IMR-90 (cell line): ENCODE measurements at regions not wholly inside any gene's neighbourhood (a gene's known extent, or its start where the extent isn't known, plus 50 kb on each side); places are given as distances from the start of the nearest gene placed in this dataset.

Source experiments
- ATAC-seq: fragments of 200-7000 bp; cut with Tn5 transposase; 2 replicates; pipeline ENCODE4 v1.9.1; 2020; ENCODE audit warnings: low read depth, mild to moderate bottlenecking, moderate library complexity
- BruUV-seq: library from RNA; stranded (reverse); fragments of 400-500 nt; replicated peaks from 2 replicates; lab custom pipeline; 2021; lab: Mats Ljungman, UMichigan
- CTCF ChIA-PET: fragments of 300-600 bp; formaldehyde crosslinking; extraction: SDS; loops from one replicate; lab custom pipeline; 2021; ENCODE audit warnings: antibody characterized with exemption; lab: Yijun Ruan, JAX
- POLR2A ChIA-PET: fragments of 300-600 bp; sonication (Branson Sonifier 250); formaldehyde crosslinking; loops from one replicate; lab custom pipeline; 2022; ENCODE audit warnings: antibody characterized with exemption; ENCODE audit not compliant: unreplicated experiment; lab: Charles Lee
- DNase-seq: peaks from one replicate; pipeline ENCODE4 v3.0.0; 2013
- H2AFZ ChIP-seq: replicated peaks from 2 replicates; pipeline ENCODE3; 2013; ENCODE audit warnings: low read length, mild to moderate bottlenecking; ENCODE audit not compliant: poor library complexity
- H2AK5ac ChIP-seq: 2 replicates; pipeline ENCODE4 v1.6.1; 2013; ENCODE audit warnings: low read depth, low read length, inconsistent platforms
- H2AK9ac ChIP-seq: replicated peaks from 2 replicates; pipeline ENCODE3; 2013; ENCODE audit warnings: mild to moderate bottlenecking, low read depth, low read length, moderate library complexity; ENCODE audit not compliant: poor library complexity
- H2BK120ac ChIP-seq: 2 replicates; pipeline ENCODE4 v1.6.1; 2013; ENCODE audit warnings: low read depth, low read length, inconsistent platforms
- H2BK15ac ChIP-seq: 3 replicates; pipeline ENCODE4 v1.6.1; 2013; ENCODE audit warnings: low read depth, low read length, inconsistent platforms
- H2BK20ac ChIP-seq: 2 replicates; pipeline ENCODE4 v1.6.1; 2013; ENCODE audit warnings: low read depth, mild to moderate bottlenecking, inconsistent platforms, low read length, moderate library complexity
- H2BK5ac ChIP-seq: 2 replicates; pipeline ENCODE4 v1.6.1; 2013; ENCODE audit warnings: mild to moderate bottlenecking, low read depth, low read length, inconsistent platforms; ENCODE audit not compliant: poor library complexity, severe bottlenecking
- H3K14ac ChIP-seq: replicated peaks from 2 replicates; pipeline ENCODE4 v1.6.1; 2013; ENCODE audit warnings: low read depth, low read length, inconsistent platforms
- H3K18ac ChIP-seq: 2 replicates; pipeline ENCODE4 v1.6.1; 2013; ENCODE audit warnings: low read depth, low read length, control low read depth
- H3K23ac ChIP-seq: 2 replicates; pipeline ENCODE4 v1.6.1; 2013; ENCODE audit warnings: low read depth, low read length, inconsistent platforms
- H3K27ac ChIP-seq: 2 replicates; pipeline ENCODE4 v1.5.1; 2013; ENCODE audit warnings: mild to moderate bottlenecking, control low read depth, low read length; ENCODE audit not compliant: insufficient read depth
- H3K27me3 ChIP-seq: 2 replicates; pipeline ENCODE4 v1.6.1; 2013; ENCODE audit warnings: low read length; ENCODE audit not compliant: control insufficient read depth, insufficient read depth
- H3K36me3 ChIP-seq: 2 replicates; pipeline ENCODE4 v1.6.1; 2013; ENCODE audit warnings: low read length, mixed read lengths; ENCODE audit not compliant: control insufficient read depth, insufficient read depth
- H3K4ac ChIP-seq: 2 replicates; pipeline ENCODE4 v1.6.1; 2013; ENCODE audit warnings: low read depth, low read length, inconsistent platforms
- H3K4me1 ChIP-seq: 2 replicates; pipeline ENCODE4 v1.6.1; 2013; ENCODE audit warnings: low read length, mixed read lengths; ENCODE audit not compliant: control insufficient read depth, insufficient read depth
- H3K4me2 ChIP-seq: 2 replicates; pipeline ENCODE4 v1.6.1; 2013; ENCODE audit warnings: low read depth, mild to moderate bottlenecking, control low read depth, low read length, moderate library complexity
- H3K4me3 ChIP-seq: 2 replicates; pipeline ENCODE4 v1.5.1; 2013; ENCODE audit warnings: low read depth, mild to moderate bottlenecking, control low read depth, low read length, moderate library complexity; ENCODE audit not compliant: insufficient read depth
- H3K56ac ChIP-seq: 2 replicates; pipeline ENCODE4 v1.6.1; 2013; ENCODE audit warnings: low read length, inconsistent platforms; ENCODE audit not compliant: insufficient read depth; ENCODE audit errors: extremely low read depth
- H3K79me1 ChIP-seq, 2 experiments: 2 replicates each; pipeline ENCODE4 v1.6.1; 2013; ENCODE audit warnings: low read length in 2 of 2, inconsistent platforms in 1 of 2, low read depth in 1 of 2
- H3K9ac ChIP-seq: 2 replicates; pipeline ENCODE4 v1.6.1; 2013; ENCODE audit warnings: low read depth, low read length, control low read depth
- H3K9me1 ChIP-seq: 2 replicates; pipeline ENCODE4 v1.6.1; 2013; ENCODE audit warnings: low read length, inconsistent platforms; ENCODE audit not compliant: insufficient read depth
- H3K9me3 ChIP-seq: 2 replicates; pipeline ENCODE4 v1.6.1; 2013; ENCODE audit warnings: low read length; ENCODE audit not compliant: control insufficient read depth, insufficient read depth
- H4K20me1 ChIP-seq: 2 replicates; pipeline ENCODE4 v1.6.1; 2013; ENCODE audit warnings: low read length, inconsistent platforms; ENCODE audit not compliant: insufficient read depth
- H4K5ac ChIP-seq: 2 replicates; pipeline ENCODE4 v1.6.1; 2013; ENCODE audit warnings: mild to moderate bottlenecking, low read depth, low read length, control low read depth
- H4K8ac ChIP-seq, 2 experiments: 2 replicates each; pipeline ENCODE4 v1.6.1; 2013; ENCODE audit warnings: low read depth in 2 of 2, low read length in 2 of 2, control low read depth in 1 of 2, inconsistent platforms in 1 of 2
- H4K91ac ChIP-seq: 2 replicates; pipeline ENCODE4 v1.6.1; 2013; ENCODE audit warnings: low read depth, low read length, inconsistent platforms; ENCODE audit not compliant: insufficient read depth
- BHLHE40 ChIP-seq: fragments of 150-350 bp; IDR thresholded peaks from 2 replicates; pipeline ENCODE4 v1.6.1; 2016; ENCODE audit warnings: mild to moderate bottlenecking, low read depth, low read length
- CEBPB ChIP-seq: IDR thresholded peaks from 2 replicates; pipeline ENCODE4 v1.6.1; 2012; ENCODE audit warnings: low read depth, low read length, improper control_type of control experiment
- CHD1 ChIP-seq: IDR thresholded peaks from 2 replicates; pipeline ENCODE4 v1.6.1; 2012; ENCODE audit warnings: low read depth, low read length, improper control_type of control experiment
- CTCF ChIP-seq: conservative IDR thresholded peaks from 2 replicates; pipeline ENCODE4 v1.5.1; 2012; ENCODE audit warnings: mild to moderate bottlenecking, low read depth, low read length, improper control_type of control experiment
- ELK1 ChIP-seq: fragments of 150-350 bp; IDR thresholded peaks from 2 replicates; pipeline ENCODE4 v1.6.1; 2016; ENCODE audit warnings: low read depth, mild to moderate bottlenecking, low read length, moderate library complexity, borderline replicate concordance
- FOS ChIP-seq: fragments of 150-350 bp; IDR thresholded peaks from 2 replicates; pipeline ENCODE4 v1.6.1; 2016; ENCODE audit warnings: low read depth, low read length
- MAFK ChIP-seq: IDR thresholded peaks from 2 replicates; pipeline ENCODE4 v1.6.1; 2012; ENCODE audit warnings: low read depth, low read length, improper control_type of control experiment
- MAZ ChIP-seq: IDR thresholded peaks from 2 replicates; pipeline ENCODE4 v1.6.1; 2012; ENCODE audit warnings: low read depth, mild to moderate bottlenecking, low read length, improper control_type of control experiment, moderate library complexity, borderline replicate concordance
- MXI1 ChIP-seq: IDR thresholded peaks from 2 replicates; pipeline ENCODE4 v1.6.1; 2012; ENCODE audit warnings: low read depth, mild to moderate bottlenecking, low read length, moderate library complexity, borderline replicate concordance
- NFE2L2 ChIP-seq: fragments of 150-350 bp; IDR thresholded peaks from 2 replicates; pipeline ENCODE4 v1.6.1; 2016; ENCODE audit warnings: low read depth, mild to moderate bottlenecking, low read length
- POLR2A ChIP-seq: IDR thresholded peaks from 2 replicates; pipeline ENCODE4 v1.6.1; 2012; ENCODE audit warnings: mild to moderate bottlenecking, low read depth, low read length
- RAD21 ChIP-seq: IDR thresholded peaks from 2 replicates; pipeline ENCODE4 v1.6.1; 2012; ENCODE audit warnings: low read length, improper control_type of control experiment
- RCOR1 ChIP-seq: IDR thresholded peaks from 2 replicates; pipeline ENCODE4 v1.6.1; 2012; ENCODE audit warnings: mild to moderate bottlenecking, low read length, improper control_type of control experiment; ENCODE audit not compliant: insufficient replicate concordance
- RFX5 ChIP-seq: IDR thresholded peaks from 2 replicates; pipeline ENCODE4 v1.8.0; 2012; ENCODE audit warnings: low read depth, mild to moderate bottlenecking, low read length, moderate library complexity
- SMC3 ChIP-seq: fragments of 150-350 bp; IDR thresholded peaks from 2 replicates; pipeline ENCODE4 v1.6.1; 2016; ENCODE audit warnings: low read depth, mild to moderate bottlenecking, antibody characterized with exemption, low read length, moderate library complexity
- USF2 ChIP-seq: fragments of 150-350 bp; IDR thresholded peaks from 2 replicates; pipeline ENCODE4 v1.6.1; 2017; ENCODE audit warnings: mild to moderate bottlenecking, antibody characterized with exemption, low read length, low read depth
- WGBS, 2 experiments: methylation state at CpG; one replicate each; pipeline versions ENCODE4 v1.1.5 to v1.1.7; 2013; ENCODE audit warnings: missing lambda C conversion rate in 2 of 2; ENCODE audit not compliant: insufficient read length in 1 of 2; ENCODE audit errors: extremely low coverage in 2 of 2; 5-methylcytosine and 5-hydroxymethylcytosine counted together
- dilution Hi-C: fragments of 300-500 bp; cut with HindIII; formaldehyde crosslinking; loops from one replicate; pipeline ENCODE4 v1.14.3; 2018; ENCODE audit warnings: low sequenced_read_pairs; ENCODE audit not compliant: unreplicated experiment
- in situ Hi-C: fragments of 300-500 bp; cut with MboI; formaldehyde crosslinking; loops from 3 replicates; pipeline ENCODE4 v1.14.3; 2019; ENCODE audit warnings: low sequenced_read_pairs, inconsistent platforms, mixed read lengths
- intact Hi-C: fragments of 100-400 bp; cut with micrococcal nuclease; formaldehyde crosslinking; loops from 2 replicates; pipeline ENCODE4 v1.10.0; 2022

- H4K8ac ChIP-seq = no peak overlapping the region
- dilution Hi-C loops = no loop called here
- in situ Hi-C loops = no loop called here
Observed at GRCh38 chr3:81968658-81969057, 207.2 kb upstream of the GBE1 start.

More at GRCh38 chr3:81968658-81969057, 207.2 kb upstream of the GBE1 start:
- Histone ChIP-seq H2AFZ (no peak overlapping the region), H3K56ac (no peak overlapping the region), H2AK9ac (no peak overlapping the region), H4K20me1 (no peaks in the 10 kb centered on the region), H3K4me2 (no peak overlapping the region), H3K4me1 (no peaks in the 10 kb centered on the region), H2BK20ac (no peak overlapping the region), H2AK5ac (no peak overlapping the region), H3K9me3 (no peaks in the 10 kb centered on the region), H3K27ac (no peak overlapping the region), H3K4me3 (no peak overlapping the region), H4K91ac (no peak overlapping the region), H3K14ac (no peak overlapping the region), H3K18ac (no peak overlapping the region), H3K79me1 (no peaks in the 10 kb centered on the region), H2BK5ac (no peak overlapping the region), H2BK15ac (no peak overlapping the region), H3K36me3 (no peaks in the 10 kb centered on the region), H3K23ac (no peak overlapping the region), H3K9me1 (no peaks in the 10 kb centered on the region), H3K9ac (no peak overlapping the region), H3K4ac (no peak overlapping the region), H4K5ac (no peak overlapping the region), H3K27me3 (no peaks in the 10 kb centered on the region), H2BK120ac (no peak overlapping the region)
- intact Hi-C loops = no loop called here
- ATAC-seq (no peak), DNase-seq (no peak)
- WGBS, 2 experiments = no CpG with 5 or more reads among the region's 4 CpGs
- ChIA-PET POLR2A (no interaction called here), CTCF (no interaction called here)
- no TSS peak for BruUV-seq
- TF ChIP-seq CEBPB (no peak), MAFK (no peak), FOS (no peak), RAD21 (no peak), RCOR1 (no peak), SMC3 (no peak), CHD1 (no peak), NFE2L2 (no peak), CTCF (no peak), MXI1 (no peak), BHLHE40 (no peak), USF2 (no peak), ELK1 (no peak), POLR2A (no peak), MAZ (no peak), RFX5 (no peak)
